ENCODE measurements at regions not wholly inside any gene's neighbourhood (a gene's known extent, or its start where the extent isn't known, plus 50 kb on each side); places are given as distances from the start of the nearest gene placed in this dataset.

DNA sequence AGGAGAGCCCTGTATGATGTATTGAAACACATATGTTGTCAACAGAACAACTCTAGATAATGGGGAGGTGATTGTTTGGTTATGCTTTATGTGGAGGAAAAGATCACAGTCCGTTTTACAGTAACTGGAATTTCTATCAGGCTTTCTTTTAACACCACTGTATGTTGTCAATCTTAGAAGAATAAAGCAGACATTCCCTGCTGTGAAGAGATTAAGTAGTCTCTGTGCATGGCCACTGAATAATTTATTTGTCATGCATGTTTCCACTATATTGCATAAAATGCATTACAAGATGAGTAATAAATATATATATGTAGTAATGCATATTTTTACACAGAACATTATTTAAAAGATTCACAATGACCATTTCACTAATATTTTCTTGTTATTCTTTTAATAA is 440.0 kb downstream of the ANKRD7 start:
- TF ChIP-seq, protein P1, sequence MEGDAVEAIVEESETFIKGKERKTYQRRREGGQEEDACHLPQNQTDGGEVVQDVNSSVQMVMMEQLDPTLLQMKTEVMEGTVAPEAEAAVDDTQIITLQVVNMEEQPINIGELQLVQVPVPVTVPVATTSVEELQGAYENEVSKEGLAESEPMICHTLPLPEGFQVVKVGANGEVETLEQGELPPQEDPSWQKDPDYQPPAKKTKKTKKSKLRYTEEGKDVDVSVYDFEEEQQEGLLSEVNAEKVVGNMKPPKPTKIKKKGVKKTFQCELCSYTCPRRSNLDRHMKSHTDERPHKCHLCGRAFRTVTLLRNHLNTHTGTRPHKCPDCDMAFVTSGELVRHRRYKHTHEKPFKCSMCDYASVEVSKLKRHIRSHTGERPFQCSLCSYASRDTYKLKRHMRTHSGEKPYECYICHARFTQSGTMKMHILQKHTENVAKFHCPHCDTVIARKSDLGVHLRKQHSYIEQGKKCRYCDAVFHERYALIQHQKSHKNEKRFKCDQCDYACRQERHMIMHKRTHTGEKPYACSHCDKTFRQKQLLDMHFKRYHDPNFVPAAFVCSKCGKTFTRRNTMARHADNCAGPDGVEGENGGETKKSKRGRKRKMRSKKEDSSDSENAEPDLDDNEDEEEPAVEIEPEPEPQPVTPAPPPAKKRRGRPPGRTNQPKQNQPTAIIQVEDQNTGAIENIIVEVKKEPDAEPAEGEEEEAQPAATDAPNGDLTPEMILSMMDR (IDR thresholded peaks at IDR 0.05), result no peak
- no peak overlapping the region for H3K27ac ChIP-seq

DNA sequence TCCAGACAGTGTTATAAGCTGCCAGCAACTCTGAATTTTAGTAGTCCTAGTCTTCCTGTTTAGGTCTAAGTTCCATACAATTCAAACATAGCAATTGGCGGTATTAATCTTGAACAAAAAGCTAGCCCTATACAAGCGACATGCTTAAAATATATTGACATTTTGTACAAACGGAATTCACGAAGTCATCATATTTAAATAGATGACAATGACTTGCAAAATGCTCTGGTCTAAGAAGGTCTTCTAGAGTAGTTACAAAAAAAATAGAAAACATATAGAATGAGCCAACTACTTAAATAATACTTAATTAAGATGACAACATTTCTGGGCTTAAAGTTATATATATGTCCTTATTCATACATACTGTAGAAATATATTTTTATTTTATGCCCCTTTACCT is 446.6 kb downstream of the ANKRD7 start:
- no peak for TF ChIP-seq ZFX (IDR thresholded peaks at IDR 0.05; ENCODE audit: borderline replicate concordance)
- TF ChIP-seq, protein P1 (IDR thresholded peaks at IDR 0.05), result no peak

GRCh38 chr7:118684796-118685195 is 460.3 kb downstream of the ANKRD7 start:
- TF ChIP-seq, protein P1 (IDR thresholded peaks at IDR 0.05), result no peak
- no peak for TF ChIP-seq ZFX (IDR thresholded peaks at IDR 0.05; ENCODE audit: borderline replicate concordance)

More for the DNA sequence above, 446.6 kb downstream of the ANKRD7 start:
- H3K27ac ChIP-seq, result no peak overlapping the region

DNA sequence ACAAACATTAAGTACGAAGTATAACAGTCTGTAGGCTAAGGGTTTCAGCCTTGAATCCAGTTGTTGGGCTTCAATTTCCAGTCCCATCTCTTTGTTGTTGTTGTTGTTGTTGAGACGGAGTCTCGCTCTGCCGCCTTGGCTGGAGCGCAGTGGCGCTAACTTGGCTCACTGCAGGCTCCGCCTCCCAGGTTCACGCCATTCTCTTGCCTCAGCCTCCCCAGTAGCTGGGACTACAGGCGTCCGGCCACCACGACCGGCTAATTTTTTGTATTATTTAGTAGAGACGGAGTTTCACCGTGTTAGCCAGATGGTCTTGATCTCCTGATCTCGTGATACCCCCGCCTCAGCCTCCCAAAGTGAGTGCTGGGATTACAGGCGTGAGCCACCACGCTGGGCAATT is 464.9 kb downstream of the ANKRD7 start:
- no peak overlapping the region for H3K27ac ChIP-seq
- TF ChIP-seq ZFX (IDR thresholded peaks at IDR 0.05; ENCODE audit: borderline replicate concordance), result no peak
- TF ChIP-seq, protein P1 (IDR thresholded peaks at IDR 0.05), result no peak

More at GRCh38 chr7:118684796-118685195, 460.3 kb downstream of the ANKRD7 start:
- H3K27ac ChIP-seq, result no peak overlapping the region

GRCh38 chr7:118696879-118697278 is 472.4 kb downstream of the ANKRD7 start:
- H3K27ac ChIP-seq, result no peak overlapping the region
- TF ChIP-seq ZFX (IDR thresholded peaks at IDR 0.05; ENCODE audit: borderline replicate concordance), result no peak
- TF ChIP-seq, protein P1 (IDR thresholded peaks at IDR 0.05), result no peak

GRCh38 chr7:118699222-118699621 is 474.7 kb downstream of the ANKRD7 start:
- no peak for TF ChIP-seq ZFX (IDR thresholded peaks at IDR 0.05; ENCODE audit: borderline replicate concordance)
- TF ChIP-seq, protein P1 (IDR thresholded peaks at IDR 0.05), result no peak

GRCh38 chr7:118708741-118709140 is 484.2 kb downstream of the ANKRD7 start:
- TF ChIP-seq, protein P1 (IDR thresholded peaks at IDR 0.05), result no peak
- no peak for TF ChIP-seq ZFX (IDR thresholded peaks at IDR 0.05; ENCODE audit: borderline replicate concordance)
- H3K27ac ChIP-seq, result no peak overlapping the region

More at GRCh38 chr7:118699222-118699621, 474.7 kb downstream of the ANKRD7 start:
- H3K27ac ChIP-seq, result no peak overlapping the region

Data from 22Rv1 (cell line).